Keratinocyte (primary cell): ENCODE measurements at regions not wholly inside any gene's neighbourhood (a gene's known extent, or its start where the extent isn't known, plus 50 kb on each side); places are given as distances from the start of the nearest gene placed in this dataset.

Experiments
- DNase-seq: peaks from one replicate; pipeline ENCODE4 v3.0.0-alpha.2; 2011; ENCODE audit warnings: low read depth, missing footprints, low spot score
- FAIRE-seq: peaks from 2 replicates; lab custom pipeline; 2011; peaks lifted over from hg19 to GRCh38; lab: Jason Lieb, UNC
- H2AFZ ChIP-seq: 2 replicates; pipeline ENCODE4 v1.6.0; 2012; ENCODE audit warnings: low read length, control low read depth, inconsistent platforms; ENCODE audit not compliant: control insufficient read depth
- H3K27ac ChIP-seq: 2 replicates; pipeline ENCODE4 v1.5.1; 2011; ENCODE audit warnings: low read length; ENCODE audit not compliant: control insufficient read depth, insufficient read depth
- H3K27me3 ChIP-seq: 3 replicates; pipeline ENCODE4 v1.6.0; 2011; ENCODE audit warnings: low read length; ENCODE audit not compliant: control insufficient read depth, insufficient read depth; ENCODE audit errors: extremely low read depth
- H3K36me3 ChIP-seq, 2 experiments: 2 replicates in 1 of 2; 3 replicates in 1 of 2; pipeline ENCODE4 v1.5.1; 2011; ENCODE audit warnings: low read length in 2 of 2, mild to moderate bottlenecking in 1 of 2; ENCODE audit not compliant: control insufficient read depth in 2 of 2, insufficient read depth in 2 of 2; ENCODE audit errors: extremely low read depth in 1 of 2
- H3K4me1 ChIP-seq: 3 replicates; pipeline ENCODE4 v1.5.1; 2011; ENCODE audit warnings: low read length; ENCODE audit not compliant: control insufficient read depth, insufficient read depth; ENCODE audit errors: extremely low read depth
- H3K4me2 ChIP-seq: 3 replicates; pipeline ENCODE4 v1.6.0; 2011; ENCODE audit warnings: low read depth, low read length; ENCODE audit not compliant: control insufficient read depth, insufficient read depth; ENCODE audit errors: extremely low read depth
- H3K4me3 ChIP-seq, 3 experiments: fragments of 200-600 bp in 1 of 3; sonication (generic) in 1 of 3; 2 replicates in 2 of 3; 3 replicates in 1 of 3; pipeline ENCODE4 v1.5.1; 2011 to 2016; ENCODE audit warnings: low read length in 3 of 3, mild to moderate bottlenecking in 3 of 3, control low read depth in 2 of 3, inconsistent platforms in 1 of 3, low read depth in 1 of 3, mixed read lengths in 1 of 3, mixed run types in 1 of 3, moderate library complexity in 1 of 3; ENCODE audit not compliant: control insufficient read depth in 2 of 3, insufficient read depth in 2 of 3; ENCODE audit errors: extremely low read depth in 1 of 3
- H3K79me2 ChIP-seq: 2 replicates; pipeline ENCODE4 v1.6.0; 2012; ENCODE audit warnings: low read length; ENCODE audit not compliant: control insufficient read depth, insufficient read depth
- H3K9ac ChIP-seq: 3 replicates; pipeline ENCODE4 v1.6.0; 2011; ENCODE audit warnings: low read length; ENCODE audit not compliant: control insufficient read depth, insufficient read depth; ENCODE audit errors: extremely low read depth
- H3K9me1 ChIP-seq: 3 replicates; pipeline ENCODE4 v1.6.0; 2011; ENCODE audit warnings: low read length; ENCODE audit not compliant: control insufficient read depth, insufficient read depth; ENCODE audit errors: extremely low read depth
- H3K9me3 ChIP-seq: 2 replicates; pipeline ENCODE4 v1.5.1; 2012; ENCODE audit warnings: low read depth, low read length; ENCODE audit not compliant: control insufficient read depth
- H4K20me1 ChIP-seq: 3 replicates; pipeline ENCODE4 v1.6.0; 2011; ENCODE audit warnings: low read length; ENCODE audit not compliant: control insufficient read depth, insufficient read depth; ENCODE audit errors: extremely low read depth
- CTCF ChIP-seq, 3 experiments: IDR thresholded peaks in 1 of 3; conservative IDR thresholded peaks in 1 of 3; optimal IDR thresholded peaks in 1 of 3; 2 replicates in 2 of 3; 3 replicates in 1 of 3; pipeline versions ENCODE3 to v1.5.1; 2011; ENCODE audit warnings: low read length in 3 of 3, mild to moderate bottlenecking in 3 of 3, moderate library complexity in 2 of 3, control low read depth in 1 of 3, inconsistent platforms in 1 of 3; ENCODE audit not compliant: insufficient read depth in 2 of 3; ENCODE audit errors: extremely low read depth in 1 of 3
- EZH2 ChIP-seq: IDR thresholded peaks from one replicate; pipeline ENCODE4 v1.6.1; 2012; ENCODE audit warnings: inconsistent platforms, mild to moderate bottlenecking, low read length, moderate library complexity
- dilution Hi-C: fragments of 300-500 bp; cut with MboI; formaldehyde crosslinking; loops from one replicate; pipeline ENCODE4 v1.7.0; 2020; ENCODE audit warnings: low sequenced_read_pairs; ENCODE audit not compliant: extremely low pct_ligation_motif_present

GRCh38 chr4:41389356-41389755 is 132.6 kb downstream of the UCHL1 start:
- Histone ChIP-seq H3K9ac (no peak overlapping the region), H3K4me3 (no peak overlapping the region), H3K9me1 (no peaks in the 10 kb centered on the region), H4K20me1 (no peaks in the 10 kb centered on the region), H3K79me2 (no peaks in the 10 kb centered on the region), H3K27me3 (no peaks in the 10 kb centered on the region), H2AFZ (no peak overlapping the region), H3K27ac (no peak overlapping the region), H3K9me3 (no peaks in the 10 kb centered on the region), H3K36me3 (no peaks in the 10 kb centered on the region), H3K4me2 (no peak overlapping the region), H3K4me1 (no peaks in the 10 kb centered on the region)
- no peak for FAIRE-seq
- no peak for DNase-seq
- dilution Hi-C loops: no loop called here
- no peak for TF ChIP-seq CTCF (optimal IDR thresholded peaks at IDR 0.05 in 1 of 3, IDR thresholded peaks at IDR 0.05 in 1 of 3, conservative IDR thresholded peaks at IDR 0.05 in 1 of 3; ENCODE audit: extremely low read depth in 1 of 3, insufficient read depth in 2 of 3, low read length in 3 of 3)
- TF ChIP-seq EZH2: no peak

DNA sequence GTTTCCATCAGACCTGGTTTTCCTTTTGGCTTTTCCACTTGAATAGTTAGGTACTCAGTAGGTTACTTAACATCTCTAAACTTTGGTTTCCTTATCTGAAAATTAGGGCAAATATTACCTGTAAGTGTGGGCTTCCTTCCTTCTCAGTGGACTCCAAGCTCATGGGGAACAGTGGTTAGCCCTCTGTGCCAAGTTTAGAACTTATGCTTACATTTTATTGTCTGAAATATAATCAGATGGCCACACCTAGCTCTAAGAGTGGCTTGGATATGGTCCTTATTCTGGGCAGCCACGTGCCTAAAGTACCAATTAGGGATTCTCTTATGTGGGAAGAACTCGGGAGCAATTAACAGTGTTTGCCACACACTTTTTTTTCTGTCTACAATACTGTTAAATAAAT is 133.9 kb downstream of the UCHL1 start:
- Histone ChIP-seq H3K9me3 (no peaks in the 10 kb centered on the region), H3K9me1 (no peaks in the 10 kb centered on the region), H3K4me1 (no peaks in the 10 kb centered on the region), H3K4me3 (no peak overlapping the region), H3K27ac (no peak overlapping the region), H3K79me2 (no peaks in the 10 kb centered on the region), H3K4me2 (no peak overlapping the region), H2AFZ (no peak overlapping the region), H3K27me3 (no peaks in the 10 kb centered on the region), H4K20me1 (no peaks in the 10 kb centered on the region), H3K9ac (no peak overlapping the region), H3K36me3 (no peaks in the 10 kb centered on the region)
- FAIRE-seq (no peak), DNase-seq (no peak)
- no peak for TF ChIP-seq CTCF (optimal IDR thresholded peaks at IDR 0.05 in 1 of 3, IDR thresholded peaks at IDR 0.05 in 1 of 3, conservative IDR thresholded peaks at IDR 0.05 in 1 of 3; ENCODE audit: extremely low read depth in 1 of 3, insufficient read depth in 2 of 3, low read length in 3 of 3)
- no peak for TF ChIP-seq EZH2
- dilution Hi-C loops: no loop called here
